GM12874 (cell line): ENCODE measurements at regions not wholly inside any gene's neighbourhood (a gene's known extent, or its start where the extent isn't known, plus 50 kb on each side); places are given as distances from the start of the nearest gene placed in this dataset.

ENCODE experiments used
- TF ChIP-seq, protein P1 (sequence below): IDR thresholded peaks from 2 replicates; pipeline ENCODE4 v1.5.1; 2011; ENCODE audit warnings: low read depth, mild to moderate bottlenecking, control low read depth, low read length, moderate library complexity; ENCODE audit not compliant: insufficient read depth

GRCh38 chr15:70563561-70564095, 199.7 kb downstream of the UACA start:
- TF ChIP-seq, protein P1, sequence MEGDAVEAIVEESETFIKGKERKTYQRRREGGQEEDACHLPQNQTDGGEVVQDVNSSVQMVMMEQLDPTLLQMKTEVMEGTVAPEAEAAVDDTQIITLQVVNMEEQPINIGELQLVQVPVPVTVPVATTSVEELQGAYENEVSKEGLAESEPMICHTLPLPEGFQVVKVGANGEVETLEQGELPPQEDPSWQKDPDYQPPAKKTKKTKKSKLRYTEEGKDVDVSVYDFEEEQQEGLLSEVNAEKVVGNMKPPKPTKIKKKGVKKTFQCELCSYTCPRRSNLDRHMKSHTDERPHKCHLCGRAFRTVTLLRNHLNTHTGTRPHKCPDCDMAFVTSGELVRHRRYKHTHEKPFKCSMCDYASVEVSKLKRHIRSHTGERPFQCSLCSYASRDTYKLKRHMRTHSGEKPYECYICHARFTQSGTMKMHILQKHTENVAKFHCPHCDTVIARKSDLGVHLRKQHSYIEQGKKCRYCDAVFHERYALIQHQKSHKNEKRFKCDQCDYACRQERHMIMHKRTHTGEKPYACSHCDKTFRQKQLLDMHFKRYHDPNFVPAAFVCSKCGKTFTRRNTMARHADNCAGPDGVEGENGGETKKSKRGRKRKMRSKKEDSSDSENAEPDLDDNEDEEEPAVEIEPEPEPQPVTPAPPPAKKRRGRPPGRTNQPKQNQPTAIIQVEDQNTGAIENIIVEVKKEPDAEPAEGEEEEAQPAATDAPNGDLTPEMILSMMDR, result no peak

DNA sequence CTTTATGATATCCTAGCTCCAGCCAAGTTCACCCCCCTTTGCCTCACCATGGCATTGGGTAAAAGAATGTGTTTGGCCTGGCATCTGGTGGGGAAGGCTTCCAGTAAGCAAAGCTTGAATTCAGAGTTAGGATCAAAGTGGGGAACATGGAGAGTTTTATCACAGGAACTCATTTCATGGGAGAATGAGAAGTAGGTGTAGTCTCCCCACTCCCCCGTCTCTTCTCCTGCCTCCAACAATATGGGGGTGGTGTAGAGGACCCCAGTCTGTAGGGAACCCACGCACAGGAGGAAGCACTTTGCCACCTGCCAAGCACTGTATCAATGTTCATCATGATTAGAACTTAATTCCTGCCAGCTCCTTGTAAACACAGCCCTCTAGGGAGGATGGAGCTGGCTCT, 200.5 kb downstream of the UACA start:
- TF ChIP-seq, protein P1, result no peak

DNA sequence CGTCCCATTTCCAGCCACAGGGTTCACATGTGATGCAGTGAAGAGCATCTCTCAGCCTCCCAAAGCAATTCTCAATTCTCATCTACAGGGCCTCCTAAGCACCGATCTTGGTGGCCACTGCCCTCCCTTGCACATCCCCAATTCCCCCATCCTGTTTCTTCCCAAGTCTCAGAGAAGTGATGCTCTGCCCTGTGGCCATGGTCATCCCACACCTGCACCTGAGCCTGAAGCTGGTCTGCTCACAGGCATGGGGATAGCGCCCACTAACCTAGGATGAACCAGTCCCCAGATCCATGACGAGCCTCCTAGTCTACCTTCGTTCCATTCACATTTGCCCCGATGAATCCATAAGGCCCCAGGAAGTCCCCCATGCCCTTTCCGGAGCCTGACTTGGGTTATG, 201.5 kb downstream of the UACA start:
- TF ChIP-seq, protein P1, result no peak

- TF ChIP-seq, protein P1, result no peak
Observed at GRCh38 chr15:70560617-70561328, 202.6 kb downstream of the UACA start.

DNA sequence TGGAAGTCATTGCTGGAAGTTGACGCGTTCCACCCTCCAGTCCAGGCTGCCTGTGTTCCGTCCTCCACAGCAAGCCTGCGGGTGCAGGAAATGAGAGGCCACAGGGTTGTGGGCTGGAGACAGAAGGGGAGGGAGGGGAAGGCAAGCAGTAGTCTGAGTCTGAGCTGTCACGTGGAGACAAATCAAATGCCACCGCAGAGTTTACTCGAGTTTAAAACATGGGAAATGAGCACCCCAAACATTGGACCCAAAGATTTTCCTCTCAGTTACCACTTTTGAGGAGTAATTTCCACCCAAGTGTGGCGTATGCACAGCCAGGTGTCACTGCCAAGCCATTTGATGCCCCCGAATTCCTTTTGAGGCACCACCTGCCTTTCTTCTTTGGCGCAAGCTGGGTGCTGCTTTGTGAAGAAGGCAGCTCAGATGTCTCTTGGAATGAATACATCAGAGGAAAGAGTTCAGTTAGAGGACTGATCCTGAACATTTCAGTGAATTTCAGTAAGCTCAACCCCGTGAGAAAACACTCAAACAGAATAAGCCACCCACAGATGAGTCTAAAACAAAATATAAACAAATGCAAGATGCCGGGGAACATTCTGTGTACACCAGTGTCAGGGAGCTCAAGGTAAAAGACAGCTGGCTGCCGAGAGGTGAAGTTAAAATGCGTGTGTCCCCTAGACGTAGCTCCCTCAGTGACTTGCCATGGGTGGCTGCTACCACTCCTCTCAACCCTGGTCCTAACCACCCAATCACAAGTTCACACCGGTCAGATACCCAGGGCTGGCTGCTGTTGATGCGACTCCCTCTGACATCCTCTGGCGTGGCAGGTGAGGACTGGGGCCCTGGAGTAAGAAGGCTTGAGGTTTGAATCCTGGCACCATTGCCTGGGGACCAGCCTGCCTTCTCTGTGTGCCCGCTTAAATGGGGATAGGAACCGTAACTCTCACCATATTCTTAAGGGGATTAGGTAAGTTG, 203.8 kb downstream of the UACA start:
- TF ChIP-seq, protein P1, result no peak

DNA sequence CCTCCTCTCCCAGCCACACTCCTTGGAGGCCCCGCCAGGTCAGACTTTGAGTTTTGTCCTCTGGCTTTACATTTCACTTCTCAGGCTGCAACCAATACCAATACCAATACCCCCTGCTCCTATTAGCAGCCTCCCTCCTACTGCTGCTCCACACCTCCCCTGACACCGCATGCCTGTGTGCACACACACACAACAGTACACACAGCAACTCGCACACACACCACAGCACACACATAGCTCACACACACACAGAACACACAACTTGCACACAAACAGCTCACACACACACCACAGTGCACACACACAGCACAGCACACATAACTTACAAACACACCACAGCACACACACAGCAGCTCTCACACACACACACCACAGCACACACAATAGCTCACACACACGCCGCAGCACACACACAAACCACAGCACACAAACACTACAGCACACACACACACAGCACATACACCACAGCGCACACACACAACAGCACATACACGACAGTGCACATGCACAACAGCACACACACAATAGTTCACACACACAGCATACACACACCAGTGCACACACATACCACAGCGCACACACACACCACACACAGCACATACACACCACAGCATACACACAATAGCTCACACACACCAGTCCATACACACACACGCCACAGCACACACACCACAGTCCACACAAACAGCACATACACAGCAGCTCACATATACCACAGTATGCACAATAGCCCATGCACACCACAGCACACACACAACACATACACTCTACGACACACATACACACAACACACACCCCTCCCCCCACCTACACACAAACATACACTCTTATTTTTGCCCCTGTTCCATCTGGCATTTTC, 204.7 kb downstream of the UACA start:
- TF ChIP-seq, protein P1, result no peak
